OCI-LY1 (cell line): ENCODE measurements at regions not wholly inside any gene's neighbourhood (a gene's known extent, or its start where the extent isn't known, plus 50 kb on each side); places are given as distances from the start of the nearest gene placed in this dataset.
"Not testable (repeated sequence)": the region's sequence is repeated elsewhere in the genome, so short reads cannot be mapped to it uniquely, and the experiment has no call there.

Experiments
- H2AFZ ChIP-seq: fragments of 200-600 bp; sonication (generic), shearing (Covaris generic); 2 replicates; pipeline ENCODE4 v1.6.0; 2014; ENCODE audit warnings: antibody characterized with exemption, mild to moderate bottlenecking, low read length
- H3F3A ChIP-seq: fragments of 200-600 bp; sonication (generic), shearing (Covaris generic); 2 replicates; pipeline ENCODE4 v1.6.0; 2014; ENCODE audit warnings: mild to moderate bottlenecking, antibody characterized with exemption, low read length, moderate library complexity; ENCODE audit not compliant: insufficient read depth
- H3K27ac ChIP-seq: fragments of 200-600 bp; sonication (generic); 2 replicates; pipeline ENCODE4 v1.5.1; 2014; ENCODE audit warnings: low read length, mixed run types, mild to moderate bottlenecking, low read depth; ENCODE audit not compliant: poor library complexity, severe bottlenecking
- H3K27me3 ChIP-seq: fragments of 200-600 bp; sonication (generic); 2 replicates; pipeline ENCODE4 v1.6.0; 2014; ENCODE audit warnings: antibody characterized with exemption, mild to moderate bottlenecking, low read length, moderate library complexity; ENCODE audit not compliant: insufficient read depth
- H3K36me3 ChIP-seq: fragments of 200-600 bp; sonication (generic); 2 replicates; pipeline ENCODE4 v1.6.1; 2014; ENCODE audit warnings: mild to moderate bottlenecking, antibody characterized with exemption, low read length, moderate library complexity, mixed read lengths; ENCODE audit not compliant: insufficient read depth
- H3K4me1 ChIP-seq: fragments of 200-600 bp; sonication (generic); 2 replicates; pipeline ENCODE4 v1.5.1; 2014; ENCODE audit warnings: mild to moderate bottlenecking, low read length, moderate library complexity; ENCODE audit not compliant: insufficient read depth, severe bottlenecking
- H3K4me2 ChIP-seq: fragments of 200-600 bp; sonication (generic), shearing (Covaris generic); 2 replicates; pipeline ENCODE4 v1.6.1; 2014; ENCODE audit warnings: low read length
- H3K4me3 ChIP-seq: fragments of 200-600 bp; sonication (generic); 2 replicates; pipeline ENCODE4 v1.5.1; 2014; ENCODE audit warnings: low read length, low read depth, mild to moderate bottlenecking, mixed read lengths; ENCODE audit not compliant: poor library complexity, severe bottlenecking
- H3K79me2 ChIP-seq: fragments of 200-600 bp; shearing (Covaris generic); 2 replicates; pipeline ENCODE4 v1.6.1; 2016; ENCODE audit warnings: mixed run types, low read length, mixed read lengths; ENCODE audit not compliant: insufficient read depth
- H3K9ac ChIP-seq: fragments of 200-600 bp; sonication (generic), shearing (Covaris generic); 2 replicates; pipeline ENCODE4 v1.6.1; 2014; ENCODE audit warnings: mild to moderate bottlenecking, low read length, mixed read lengths
- H3K9me2 ChIP-seq: fragments of 200-600 bp; sonication (generic), shearing (Covaris generic); 2 replicates; pipeline ENCODE4 v1.6.1; 2014; ENCODE audit warnings: low read depth, mild to moderate bottlenecking, low read length, mixed read lengths
- H3K9me3 ChIP-seq: fragments of 200-600 bp; shearing (Covaris generic); 2 replicates; pipeline ENCODE4 v1.6.1; 2014; ENCODE audit warnings: low read length, mixed read lengths
- H4K20me1 ChIP-seq: fragments of 200-600 bp; sonication (generic), shearing (Covaris generic); 2 replicates; pipeline ENCODE4 v1.6.0; 2016; ENCODE audit warnings: mild to moderate bottlenecking, low read length; ENCODE audit not compliant: insufficient read depth
- EZH2 ChIP-seq: fragments of 200-600 bp; sonication (generic), shearing (Covaris generic); IDR thresholded peaks from 2 replicates; pipeline ENCODE4 v1.8.0; 2017; ENCODE audit warnings: borderline replicate concordance, mixed run types, mild to moderate bottlenecking, antibody characterized with exemption, low read length, moderate library complexity, mixed read lengths
- TF ChIP-seq, protein P1 (sequence below): fragments of 200-600 bp; sonication (generic), shearing (Covaris generic); IDR thresholded peaks from 2 replicates; pipeline ENCODE4 v1.5.1; 2017; ENCODE audit warnings: mild to moderate bottlenecking, antibody characterized with exemption, low read length, moderate library complexity, mixed read lengths

- H3K36me3 ChIP-seq: no peaks in the 10 kb centered on the region
Measured at GRCh38 chr5:121485281-121485680, 366.4 kb upstream of the FTMT start.

GRCh38 chr5:121485999-121486398 lies 365.7 kb upstream of the FTMT start:
- not testable (repeated sequence) for H3K4me2 ChIP-seq, H3K9me2 ChIP-seq, H3F3A ChIP-seq, H2AFZ ChIP-seq, H3K4me3 ChIP-seq, H3K4me1 ChIP-seq, H3K9ac ChIP-seq, H3K79me2 ChIP-seq, H3K27ac ChIP-seq, H4K20me1 ChIP-seq, H3K27me3 ChIP-seq, H3K9me3 ChIP-seq, H3K36me3 ChIP-seq

More at GRCh38 chr5:121485281-121485680, 366.4 kb upstream of the FTMT start:
- Histone ChIP-seq H3K27ac (no peak overlapping the region), H3K4me3 (no peak overlapping the region), H2AFZ (no peak overlapping the region), H3K4me1 (no peaks in the 10 kb centered on the region), H3K27me3 (no peaks in the 10 kb centered on the region), H3K9me3 (no peaks in the 10 kb centered on the region), H3K9me2 (no peaks in the 10 kb centered on the region), H4K20me1 (no peaks in the 10 kb centered on the region), H3K79me2 (no peaks in the 10 kb centered on the region), H3F3A (no peaks in the 10 kb centered on the region), H3K4me2 (no peak overlapping the region), H3K9ac (no peak overlapping the region)
- TF ChIP-seq, protein P1, sequence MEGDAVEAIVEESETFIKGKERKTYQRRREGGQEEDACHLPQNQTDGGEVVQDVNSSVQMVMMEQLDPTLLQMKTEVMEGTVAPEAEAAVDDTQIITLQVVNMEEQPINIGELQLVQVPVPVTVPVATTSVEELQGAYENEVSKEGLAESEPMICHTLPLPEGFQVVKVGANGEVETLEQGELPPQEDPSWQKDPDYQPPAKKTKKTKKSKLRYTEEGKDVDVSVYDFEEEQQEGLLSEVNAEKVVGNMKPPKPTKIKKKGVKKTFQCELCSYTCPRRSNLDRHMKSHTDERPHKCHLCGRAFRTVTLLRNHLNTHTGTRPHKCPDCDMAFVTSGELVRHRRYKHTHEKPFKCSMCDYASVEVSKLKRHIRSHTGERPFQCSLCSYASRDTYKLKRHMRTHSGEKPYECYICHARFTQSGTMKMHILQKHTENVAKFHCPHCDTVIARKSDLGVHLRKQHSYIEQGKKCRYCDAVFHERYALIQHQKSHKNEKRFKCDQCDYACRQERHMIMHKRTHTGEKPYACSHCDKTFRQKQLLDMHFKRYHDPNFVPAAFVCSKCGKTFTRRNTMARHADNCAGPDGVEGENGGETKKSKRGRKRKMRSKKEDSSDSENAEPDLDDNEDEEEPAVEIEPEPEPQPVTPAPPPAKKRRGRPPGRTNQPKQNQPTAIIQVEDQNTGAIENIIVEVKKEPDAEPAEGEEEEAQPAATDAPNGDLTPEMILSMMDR: no peak
- no peak for TF ChIP-seq EZH2

DNA sequence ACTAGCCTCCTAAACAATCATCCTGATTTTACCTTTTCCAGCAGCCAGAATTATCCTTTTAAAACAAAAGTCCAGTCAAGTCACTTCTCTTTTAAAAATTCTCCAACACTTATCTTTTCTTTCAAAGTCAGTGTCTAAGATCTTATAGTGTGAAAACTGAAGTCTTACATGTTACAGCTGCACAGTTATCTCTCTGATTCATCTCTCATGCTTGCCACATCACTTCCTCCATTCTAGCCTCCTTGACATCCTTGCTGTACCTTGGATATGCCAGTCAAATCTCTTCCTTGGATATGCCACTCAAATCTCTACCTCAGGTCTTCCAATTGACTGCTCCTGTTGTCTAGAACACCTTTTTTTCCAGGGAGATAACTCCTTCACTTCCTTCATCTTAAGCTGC lies 361.7 kb upstream of the FTMT start:
- H3K9me3 ChIP-seq: no peaks in the 10 kb centered on the region

GRCh38 chr5:121497176-121497575 lies 354.5 kb upstream of the FTMT start:
- Histone ChIP-seq H3K36me3 (no peaks in the 10 kb centered on the region), H3K27ac (no peak overlapping the region), H3K4me3 (no peak overlapping the region), H3K27me3 (no peaks in the 10 kb centered on the region), H2AFZ (no peak overlapping the region), H3F3A (no peaks in the 10 kb centered on the region), H3K4me1 (no peaks in the 10 kb centered on the region), H3K9me3 (no peaks in the 10 kb centered on the region), H3K9me2 (no peaks in the 10 kb centered on the region), H3K9ac (no peak overlapping the region), H3K79me2 (no peaks in the 10 kb centered on the region), H3K4me2 (no peak overlapping the region), H4K20me1 (no peaks in the 10 kb centered on the region)
- TF ChIP-seq, protein P1: no peak
- TF ChIP-seq EZH2: no peak

More for the DNA sequence above, 361.7 kb upstream of the FTMT start:
- H3K4me3 ChIP-seq: no peak overlapping the region
- TF ChIP-seq EZH2: no peak
- TF ChIP-seq, protein P1: no peak
- H3K4me1 ChIP-seq: no peaks in the 10 kb centered on the region
- no peaks in the 10 kb centered on the region for H3K9me2 ChIP-seq
- no peaks in the 10 kb centered on the region for H3K36me3 ChIP-seq
- no peaks in the 10 kb centered on the region for H4K20me1 ChIP-seq
- H3K27ac ChIP-seq: no peak overlapping the region
- H3K79me2 ChIP-seq: no peaks in the 10 kb centered on the region
- H3K9ac ChIP-seq: no peak overlapping the region
- H3K27me3 ChIP-seq: no peaks in the 10 kb centered on the region
- H3F3A ChIP-seq: no peaks in the 10 kb centered on the region
- H2AFZ ChIP-seq: no peak overlapping the region
- H3K4me2 ChIP-seq: no peak overlapping the region
